HG02798 (cell line): ENCODE measurements at regions not wholly inside any gene's neighbourhood (a gene's known extent, or its start where the extent isn't known, plus 50 kb on each side); places are given as distances from the start of the nearest gene placed in this dataset.

Source experiments
- ATAC-seq: cut with Tn5 transposase; IDR thresholded peaks from one replicate; pipeline ENCODE4 v1.9.1; 2021; ENCODE audit warnings: mild to moderate bottlenecking; ENCODE audit not compliant: unreplicated experiment, poor library complexity

DNA sequence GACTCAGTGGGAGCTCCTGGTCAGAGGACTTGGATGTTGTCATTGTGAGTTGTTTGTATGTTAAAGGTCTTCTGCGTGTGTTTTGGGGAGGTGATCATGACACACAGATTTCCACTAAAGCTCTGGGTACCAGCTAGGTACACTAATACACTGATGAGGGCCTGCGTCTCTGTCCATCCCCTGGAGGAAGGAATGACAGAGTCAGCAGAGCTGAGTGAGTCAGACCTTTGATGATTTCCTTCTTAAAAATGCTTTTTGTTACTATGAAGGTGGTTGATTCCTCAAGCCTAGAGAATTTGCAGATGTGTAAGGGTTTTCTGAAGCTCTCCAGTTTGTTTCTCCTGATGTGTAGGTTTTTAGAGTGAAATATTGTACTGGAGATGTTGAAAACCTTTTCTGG is 424.1 kb upstream of the TPM1 start:
- no peak for ATAC-seq

GRCh38 chr15:62618846-62619504 is 423.6 kb upstream of the TPM1 start:
- ATAC-seq = no peak

DNA sequence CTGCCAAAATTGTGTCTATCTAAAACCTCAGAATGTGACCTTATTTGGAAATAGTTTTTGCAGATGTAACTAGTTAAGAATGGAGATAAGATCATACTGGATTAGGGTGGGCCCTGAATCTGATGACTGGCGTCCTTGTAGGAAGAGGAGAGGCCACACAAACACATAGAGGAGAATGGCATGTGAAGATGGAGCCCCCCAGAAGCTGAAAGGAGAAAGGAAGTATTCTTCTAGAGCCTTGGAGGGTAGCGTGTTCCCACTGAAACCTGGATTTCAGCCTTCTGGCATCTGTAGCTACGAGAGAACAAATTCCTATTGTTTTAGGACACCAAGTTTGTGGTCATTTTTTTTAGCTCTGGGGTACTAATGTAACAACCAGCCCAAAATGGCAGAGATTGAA is 423.0 kb upstream of the TPM1 start:
- no peak for ATAC-seq

DNA sequence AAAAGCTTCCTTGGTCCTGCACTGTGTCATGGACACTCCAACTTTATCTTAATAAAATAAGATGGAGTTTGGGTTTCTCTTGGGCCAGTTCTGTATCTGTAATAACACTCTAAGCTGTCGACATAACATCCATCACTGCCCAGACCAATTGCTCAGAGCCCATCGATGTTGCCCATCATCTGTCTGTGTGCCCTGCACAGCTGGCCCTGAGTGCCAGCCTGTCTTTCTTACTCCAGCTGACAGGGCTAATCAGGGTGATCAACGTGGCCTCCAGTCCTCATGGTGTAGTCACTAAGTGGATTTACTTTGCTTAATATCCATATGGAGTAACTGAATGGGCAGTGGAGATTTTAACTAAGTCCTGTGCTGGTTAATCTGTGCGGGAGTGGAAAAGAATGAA is 419.8 kb upstream of the TPM1 start:
- ATAC-seq = no peak

DNA sequence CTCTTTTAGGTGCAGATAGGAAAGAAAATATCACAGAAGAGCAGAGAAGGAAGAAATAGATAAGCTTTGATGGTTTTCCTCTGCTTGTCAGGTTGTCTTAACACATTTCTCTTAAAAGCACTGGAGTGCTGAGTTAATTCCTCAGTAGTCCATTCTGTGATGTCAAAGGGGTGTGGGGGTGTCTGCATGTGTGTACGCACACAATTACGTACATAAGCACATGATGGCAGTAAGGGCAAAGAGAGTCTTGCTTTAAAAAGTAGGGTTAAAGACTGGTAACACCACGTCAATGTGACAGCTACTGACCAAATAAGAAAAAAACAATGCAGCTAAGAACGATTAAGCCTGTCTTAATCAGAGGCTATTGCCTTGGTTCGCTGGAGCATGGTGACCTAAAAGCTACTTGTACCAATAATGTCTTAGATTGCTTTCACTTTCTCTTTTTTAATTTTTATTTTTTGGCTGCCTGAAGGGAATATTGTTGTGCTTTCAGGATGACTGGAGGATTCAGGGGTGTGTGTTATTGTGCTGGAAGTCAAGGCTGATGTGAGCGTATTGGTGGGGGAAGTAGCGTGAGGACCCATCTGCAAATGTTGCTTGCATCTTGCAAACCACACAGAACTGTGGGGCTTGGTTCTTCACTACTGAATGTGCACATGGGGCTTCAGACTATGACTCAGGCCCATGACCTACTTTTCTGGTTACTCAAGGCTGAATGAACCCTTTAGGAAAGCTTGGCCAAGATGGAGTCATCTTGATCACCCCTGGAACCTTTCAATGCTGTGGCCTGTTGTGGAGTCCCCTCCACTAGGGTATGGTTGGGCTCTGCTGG is 417.8 kb upstream of the TPM1 start:
- no peak for ATAC-seq

- ATAC-seq = no peak
Measured at GRCh38 chr15:62625429-62626033, 417.0 kb upstream of the TPM1 start.

- no peak for ATAC-seq
Measured at GRCh38 chr15:62626903-62627302, 415.6 kb upstream of the TPM1 start.

DNA sequence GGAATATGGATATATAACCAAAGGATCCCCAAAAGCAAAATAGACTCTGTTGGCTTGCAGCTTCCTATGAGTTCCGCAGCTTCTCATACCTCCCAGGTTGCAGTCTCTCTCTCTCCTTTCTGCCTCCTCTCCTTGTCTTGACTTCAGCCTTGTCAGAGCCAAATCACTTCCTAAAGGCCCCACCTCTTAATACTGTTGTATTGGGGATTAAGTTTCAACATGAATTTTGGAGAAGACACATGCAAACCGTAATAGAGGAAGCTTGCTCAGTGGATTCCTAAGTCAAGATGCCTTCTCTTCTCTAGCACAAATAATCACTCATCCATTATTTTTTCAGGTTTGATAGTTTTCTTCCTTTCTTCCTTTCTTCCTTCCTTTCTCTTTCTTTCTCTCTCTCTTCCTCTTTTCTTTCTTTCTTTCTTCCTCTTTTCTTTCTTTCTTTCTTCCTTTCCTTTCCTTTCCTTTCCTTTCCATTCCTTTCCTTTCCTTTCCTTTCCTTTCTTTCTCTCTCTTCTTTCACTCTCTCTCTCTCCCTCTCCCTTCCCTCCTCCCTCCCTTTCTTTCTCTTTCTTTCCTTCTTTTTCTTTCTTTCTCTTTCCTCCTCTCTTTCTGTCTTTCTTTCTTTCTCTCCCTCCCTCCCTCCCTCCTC is 411.3 kb upstream of the TPM1 start:
- no peak for ATAC-seq

- ATAC-seq = no peak
Measured at GRCh38 chr15:62636823-62637573, 405.5 kb upstream of the TPM1 start.

DNA sequence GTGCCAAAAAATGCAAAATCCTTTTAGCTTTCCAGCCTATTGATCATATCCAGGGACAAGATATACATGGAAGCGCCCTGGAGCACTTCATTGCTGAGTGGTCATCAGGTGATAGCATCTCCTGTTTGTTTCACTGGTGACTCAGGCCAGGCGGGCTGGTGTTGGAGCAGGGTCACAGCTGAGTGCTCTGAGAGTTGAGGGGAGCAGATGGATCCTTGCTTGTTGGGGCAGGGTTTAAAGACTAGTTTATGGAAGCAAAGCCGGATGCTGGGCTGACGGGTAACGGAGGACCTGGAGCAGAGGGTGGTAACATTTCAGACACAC is 405.0 kb upstream of the TPM1 start:
- no peak for ATAC-seq

DNA sequence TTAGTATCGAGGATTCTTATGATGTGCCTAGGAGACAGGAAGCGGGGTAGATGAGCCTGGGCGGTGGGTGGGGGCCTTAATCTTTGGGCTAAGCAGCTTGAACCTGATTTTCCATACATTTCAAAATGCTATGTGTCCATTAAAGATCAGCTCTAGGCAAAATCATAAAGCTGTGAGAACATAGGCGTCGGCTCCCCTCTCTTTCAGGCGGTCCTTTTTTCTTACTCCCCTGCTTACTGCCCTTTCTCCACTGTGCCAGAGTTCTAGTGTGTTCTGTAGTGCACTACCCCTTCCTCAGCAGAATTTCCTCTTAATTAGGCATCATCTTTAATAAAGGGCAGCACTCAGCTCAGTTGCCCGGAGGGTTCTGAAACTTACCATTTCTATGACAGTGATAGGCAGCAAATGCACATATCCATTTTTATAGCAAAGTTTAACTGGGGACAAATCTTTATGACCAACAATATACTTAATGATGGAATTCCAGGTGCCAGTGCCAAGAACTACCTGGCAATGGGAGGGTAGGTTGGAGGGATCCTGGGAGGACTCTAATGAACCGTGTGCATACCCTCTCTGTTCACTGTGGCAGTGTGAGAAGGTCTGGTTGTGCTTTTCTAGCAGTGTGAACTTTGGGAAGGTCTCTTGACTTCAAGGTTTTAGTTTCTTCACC is 404.5 kb upstream of the TPM1 start:
- no peak for ATAC-seq

DNA sequence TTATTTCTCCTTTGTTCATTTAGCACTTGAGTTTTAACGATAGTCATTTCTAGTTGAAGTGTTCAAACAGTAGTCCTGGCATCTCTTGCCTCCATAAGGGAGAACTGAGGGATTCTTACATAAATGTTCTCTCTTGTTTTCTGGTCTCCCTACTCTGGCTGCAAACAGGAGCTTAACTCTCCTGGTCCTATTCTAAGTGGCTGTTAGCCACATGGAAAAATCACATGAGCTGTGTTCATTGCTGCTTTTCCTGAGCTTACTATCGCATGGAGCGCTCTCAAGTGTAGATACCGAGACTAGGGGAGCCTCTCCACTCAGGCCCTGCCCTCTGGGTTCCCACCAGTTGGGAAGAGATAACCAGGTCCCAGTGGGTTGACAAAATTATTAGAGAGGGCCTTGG is 403.1 kb upstream of the TPM1 start:
- ATAC-seq = no peak

GRCh38 chr15:62639906-62640605 is 402.5 kb upstream of the TPM1 start:
- ATAC-seq = no peak

DNA sequence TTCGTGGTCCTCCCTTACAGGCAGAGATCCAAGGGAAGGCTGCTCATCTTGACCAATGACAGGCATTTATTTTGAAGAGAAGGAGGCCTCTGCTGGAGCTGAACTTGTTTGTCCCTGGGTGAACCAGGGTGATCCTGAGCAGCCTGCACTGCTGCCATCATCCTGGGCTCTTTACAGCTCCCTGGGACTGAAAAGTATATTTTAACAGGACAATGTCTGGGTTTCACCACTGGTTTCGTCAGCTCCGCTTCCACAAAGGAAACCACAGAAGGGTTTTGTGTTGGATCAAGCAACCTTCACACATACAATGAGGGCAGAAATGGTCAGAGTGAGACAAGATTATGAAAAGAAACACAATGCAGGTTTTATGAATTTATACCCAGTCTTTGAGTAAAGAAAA is 400.7 kb upstream of the TPM1 start:
- ATAC-seq = no peak

DNA sequence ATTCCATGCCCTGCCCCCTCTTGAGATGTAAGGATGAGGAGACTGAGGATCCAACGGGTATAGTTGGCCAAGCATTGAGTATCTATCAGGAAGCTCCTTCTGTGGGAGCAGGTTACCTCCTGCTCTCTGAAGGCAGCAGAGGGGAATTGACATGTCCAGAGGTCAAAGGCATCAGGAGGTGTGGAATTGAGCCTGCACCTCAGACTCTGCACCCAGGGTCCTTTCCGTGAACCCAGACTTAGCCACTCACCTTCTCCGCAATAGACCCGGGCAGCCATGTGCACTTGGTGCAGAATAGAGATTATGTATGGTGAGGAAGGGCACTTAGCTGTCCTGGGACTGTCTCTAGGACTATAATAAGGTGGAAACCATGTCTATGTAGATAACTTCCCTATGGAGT is 399.0 kb upstream of the TPM1 start:
- ATAC-seq = no peak

DNA sequence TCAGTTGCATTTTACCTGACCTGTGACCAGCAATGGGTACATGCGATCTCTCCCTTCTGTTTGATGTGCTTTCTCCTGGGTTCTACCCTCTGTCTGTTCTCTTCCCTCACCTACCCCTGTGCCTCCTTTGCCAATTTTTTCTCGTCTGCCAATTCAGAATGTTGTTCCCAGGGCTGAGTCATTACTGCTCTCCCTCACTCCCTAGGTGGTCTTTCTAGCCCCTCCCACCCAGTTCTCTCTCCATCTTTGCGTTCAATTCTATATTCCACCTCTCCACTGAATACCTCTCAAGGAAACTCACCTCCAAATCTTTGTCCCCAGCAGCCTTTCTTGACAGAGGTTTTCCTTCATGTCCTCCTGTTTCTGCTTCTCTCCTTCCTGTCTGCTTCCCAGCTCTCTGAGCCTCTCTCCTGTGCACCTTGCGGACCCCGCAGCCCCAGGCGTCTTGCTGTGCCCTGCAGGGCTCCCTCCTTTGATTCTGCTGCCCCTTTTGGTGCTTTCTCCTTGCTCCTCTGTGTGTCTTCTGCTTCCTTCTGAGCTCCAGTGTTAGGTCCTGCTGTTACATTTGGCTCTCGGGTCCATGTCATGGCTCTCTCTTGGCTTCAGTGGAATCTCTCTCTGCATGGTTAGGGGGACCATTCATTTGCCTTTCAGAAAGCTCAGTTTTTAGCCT is 398.2 kb upstream of the TPM1 start:
- ATAC-seq = no peak

GRCh38 chr15:62644889-62645742 is 397.4 kb upstream of the TPM1 start:
- no peak for ATAC-seq
